Spleen (tissue), 7 donors: ENCODE measurements at regions not wholly inside any gene's neighbourhood (a gene's known extent, or its start where the extent isn't known, plus 50 kb on each side); places are given as distances from the start of the nearest gene placed in this dataset.

Experiments
- POLR2A ChIP-seq, 3 donors: fragments of 450-650 bp; IDR thresholded peaks; one replicate each; pipeline ENCODE4 v1.5.1; 2017; ENCODE audit warnings: antibody characterized with exemption in 3 of 3, mild to moderate bottlenecking in 1 of 3
- TF ChIP-seq, protein P1 (sequence below), 11 experiments: fragments of 200-600 bp in 7 of 11; fragments of 450-650 bp in 4 of 11; sonication (generic) in 4 of 11; IDR thresholded peaks in 8 of 11; conservative IDR thresholded peaks in 3 of 11; 1 replicate in 7 of 11; 2 replicates in 4 of 11; pipeline versions ENCODE4 v1.4.0 to v1.8.0; 2016 to 2021; ENCODE audit warnings: antibody characterized with exemption in 11 of 11, inconsistent platforms in 4 of 11, mild to moderate bottlenecking in 1 of 11
- donor health status: DM: no; HTN: no; CAD: no; lungs with moderate emphysema.
- donor health status: DM: no; HTN: no; CAD: no.
- donor health status: DM: no; HTN: no; CAD: no.

DNA sequence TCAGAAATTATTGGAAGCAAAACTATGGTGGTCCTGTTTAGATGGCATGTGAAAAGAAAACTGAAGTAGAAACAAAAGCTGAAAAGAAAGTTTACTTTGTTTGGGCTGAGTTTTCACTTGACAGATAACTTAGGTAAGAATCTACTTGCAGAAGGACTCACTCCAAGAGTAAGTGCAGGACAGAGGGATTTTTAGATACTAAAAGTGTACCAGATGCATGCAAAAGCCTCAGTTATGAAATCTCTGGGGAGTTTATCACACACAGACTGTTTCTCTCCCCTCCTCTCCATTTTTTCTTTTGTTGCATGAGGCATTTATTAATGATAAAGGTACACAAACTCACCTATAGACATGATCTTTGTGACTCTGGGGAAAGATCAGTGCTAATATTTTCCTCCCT, 127.5 kb upstream of the GIMD1 start:
- TF ChIP-seq, protein P1, sequence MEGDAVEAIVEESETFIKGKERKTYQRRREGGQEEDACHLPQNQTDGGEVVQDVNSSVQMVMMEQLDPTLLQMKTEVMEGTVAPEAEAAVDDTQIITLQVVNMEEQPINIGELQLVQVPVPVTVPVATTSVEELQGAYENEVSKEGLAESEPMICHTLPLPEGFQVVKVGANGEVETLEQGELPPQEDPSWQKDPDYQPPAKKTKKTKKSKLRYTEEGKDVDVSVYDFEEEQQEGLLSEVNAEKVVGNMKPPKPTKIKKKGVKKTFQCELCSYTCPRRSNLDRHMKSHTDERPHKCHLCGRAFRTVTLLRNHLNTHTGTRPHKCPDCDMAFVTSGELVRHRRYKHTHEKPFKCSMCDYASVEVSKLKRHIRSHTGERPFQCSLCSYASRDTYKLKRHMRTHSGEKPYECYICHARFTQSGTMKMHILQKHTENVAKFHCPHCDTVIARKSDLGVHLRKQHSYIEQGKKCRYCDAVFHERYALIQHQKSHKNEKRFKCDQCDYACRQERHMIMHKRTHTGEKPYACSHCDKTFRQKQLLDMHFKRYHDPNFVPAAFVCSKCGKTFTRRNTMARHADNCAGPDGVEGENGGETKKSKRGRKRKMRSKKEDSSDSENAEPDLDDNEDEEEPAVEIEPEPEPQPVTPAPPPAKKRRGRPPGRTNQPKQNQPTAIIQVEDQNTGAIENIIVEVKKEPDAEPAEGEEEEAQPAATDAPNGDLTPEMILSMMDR (IDR thresholded peaks at IDR 0.05 in 8 of 11, conservative IDR thresholded peaks at IDR 0.05 in 3 of 11): no peak
- no peak for TF ChIP-seq POLR2A (IDR thresholded peaks at IDR 0.05)
